ENCODE measurements at regions not wholly inside any gene's neighbourhood (a gene's known extent, or its start where the extent isn't known, plus 50 kb on each side); places are given as distances from the start of the nearest gene placed in this dataset.

DNA sequence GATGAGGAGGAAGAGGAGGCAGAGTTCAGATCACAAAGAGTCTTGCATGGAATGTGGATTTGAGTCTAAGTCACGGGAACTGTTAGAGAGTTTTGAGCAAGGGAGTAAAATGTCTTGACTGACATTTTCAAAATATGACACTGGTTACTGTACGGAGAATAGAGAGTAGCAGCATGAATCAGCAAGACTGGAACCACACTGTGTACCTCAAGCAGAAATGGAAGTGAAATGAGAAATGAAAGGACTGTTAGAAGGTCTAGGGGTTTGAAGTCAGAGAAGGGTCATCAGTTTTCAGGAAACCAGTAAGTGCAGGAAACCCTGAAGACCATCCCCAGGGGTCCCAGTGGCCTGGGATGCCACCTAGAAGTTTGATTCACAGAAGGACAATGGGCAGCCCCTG, 236.3 kb downstream of the GALC start (continued):
- TF ChIP-seq ZNF462 (CRISPR knock-in tag; IDR thresholded peaks at IDR 0.05) (no peak), ZNF114 (CRISPR knock-in tag; IDR thresholded peaks at IDR 0.05) (no peak), CREB1 (CRISPR knock-in tag; IDR thresholded peaks at IDR 0.05; ENCODE audit: low read depth) (no peak)

DNA sequence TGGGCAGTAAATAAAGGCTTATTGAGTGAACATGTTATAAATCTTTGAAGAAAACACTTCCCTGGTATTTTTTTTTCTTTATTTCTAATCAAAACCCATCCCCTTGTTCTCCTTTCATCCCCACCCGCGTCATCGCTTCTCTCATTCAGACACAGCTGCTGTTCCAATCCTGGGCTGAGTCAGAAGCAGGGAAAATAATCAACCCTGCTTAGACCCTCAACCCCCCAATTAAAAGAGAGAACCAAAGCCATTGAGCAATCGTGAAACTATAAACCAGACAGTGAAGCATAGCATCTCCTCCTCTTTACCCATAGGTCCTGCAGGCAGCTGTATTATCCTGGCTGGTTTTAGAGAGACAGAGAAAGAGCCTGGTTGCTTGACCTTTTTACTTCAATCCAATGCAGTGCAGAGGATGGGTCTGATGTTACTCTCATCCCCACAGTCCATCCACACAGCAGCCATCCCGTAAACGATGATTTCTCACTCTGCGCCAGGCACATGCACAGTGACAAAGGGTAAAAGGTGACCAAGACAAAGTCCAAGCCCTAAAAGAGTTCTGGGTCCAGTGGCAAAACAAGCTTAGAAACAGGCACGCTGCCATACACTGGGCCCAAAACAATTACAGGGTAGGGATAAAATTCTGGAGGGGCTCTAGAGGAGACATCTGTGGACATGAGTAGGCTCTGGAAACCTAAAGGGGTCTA, 238.3 kb downstream of the GALC start:
- Histone ChIP-seq H3K27ac (ENCODE audit: low read depth) (no peak overlapping the region), H3K27me3 (ENCODE audit: insufficient read depth) (no peaks in the 10 kb centered on the region), H3F3A (replicated peaks; ENCODE audit: low read depth) (no peaks in the 10 kb centered on the region), H3K4me3 (no peak overlapping the region), H3K79me2 (replicated peaks; ENCODE audit: insufficient read depth) (no peaks in the 10 kb centered on the region), H3K36me3 (ENCODE audit: insufficient read depth) (no peaks in the 10 kb centered on the region), H3K4me1 (ENCODE audit: insufficient read depth) (no peaks in the 10 kb centered on the region; the same call in 1 of the 2 replicates), H4K20me1 (replicated peaks; ENCODE audit: insufficient read depth) (no peaks in the 10 kb centered on the region), H2AFZ (no peak overlapping the region), H3K9me2 (ENCODE audit: insufficient read depth) (peaks cover 3% of the 10 kb centered on the region; the same call in 1 of the 2 replicates), H3K4me2 (no peak overlapping the region)
- DNase-seq (ENCODE audit: low spot score) (no peak), ATAC-seq (no peak)
- Mint-ChIP-seq H3K4me3 (no peak overlapping the region), H3K27me3 (ENCODE audit: insufficient read depth, low read depth, poor library complexity) (no peaks in the 10 kb centered on the region), H3K9me3 (peaks cover 2% of the 10 kb centered on the region; the same call in 2 of the 3 replicates), H3K4me1 (no peaks in the 10 kb centered on the region), H3K27ac (no peak overlapping the region), H3K36me3 (ENCODE audit: low read depth) (no peaks in the 10 kb centered on the region)
- TF ChIP-seq REST (IDR thresholded peaks at IDR 0.05; ENCODE audit: unreplicated experiment) (no peak), CREB1 (CRISPR knock-in tag; IDR thresholded peaks at IDR 0.05; ENCODE audit: low read depth) (no peak), ZNF462 (CRISPR knock-in tag; IDR thresholded peaks at IDR 0.05) (no peak)

Data from GM23338 (cell line).